AG04450 (cell line): ENCODE measurements at regions not wholly inside any gene's neighbourhood (a gene's known extent, or its start where the extent isn't known, plus 50 kb on each side); places are given as distances from the start of the nearest gene placed in this dataset.

Experiments
- CTCF ChIA-PET: fragments of 300-600, 350-600 bp; formaldehyde crosslinking; extraction: SDS; loops from one replicate; lab custom pipeline; 2022; ENCODE audit warnings: antibody characterized with exemption, inconsistent platforms; lab: Charles Lee
- POLR2A ChIA-PET: fragments of 350-600 bp; formaldehyde crosslinking; extraction: SDS; loops from one replicate; lab custom pipeline; 2021; ENCODE audit warnings: antibody characterized with exemption, inconsistent platforms; lab: Yijun Ruan, JAX
- DNase-seq: peaks from one replicate; pipeline ENCODE4 v3.0.0-alpha.2; 2011; ENCODE audit warnings: low read depth, low spot score
- H3K27ac ChIP-seq: one replicate; pipeline ENCODE4 v1.5.1; 2012; ENCODE audit warnings: low read depth, low read length, control low read depth
- H3K27me3 ChIP-seq: one replicate; pipeline ENCODE4 v1.6.0; 2012; ENCODE audit warnings: low read length; ENCODE audit not compliant: control insufficient read depth, insufficient read depth
- H3K4me3 ChIP-seq: 2 replicates; pipeline ENCODE4 v1.5.1; 2011; ENCODE audit warnings: mild to moderate bottlenecking, low read depth, low read length, control low read depth
- H3K9me3 ChIP-seq: 2 replicates; pipeline ENCODE4 v1.5.1; 2012; ENCODE audit warnings: low read length; ENCODE audit not compliant: control insufficient read depth, insufficient read depth
- TF ChIP-seq, protein P1 (sequence below): IDR thresholded peaks from 2 replicates; pipeline ENCODE4 v1.5.1; 2011; ENCODE audit warnings: low read depth, low read length, control low read depth, inconsistent platforms

GRCh38 chrX:82585868-82586267 is 922.2 kb upstream of the POU3F4 start:
- POLR2A ChIA-PET: no interaction called here
- no peak overlapping the region for H3K4me3 ChIP-seq
- TF ChIP-seq, protein P1, sequence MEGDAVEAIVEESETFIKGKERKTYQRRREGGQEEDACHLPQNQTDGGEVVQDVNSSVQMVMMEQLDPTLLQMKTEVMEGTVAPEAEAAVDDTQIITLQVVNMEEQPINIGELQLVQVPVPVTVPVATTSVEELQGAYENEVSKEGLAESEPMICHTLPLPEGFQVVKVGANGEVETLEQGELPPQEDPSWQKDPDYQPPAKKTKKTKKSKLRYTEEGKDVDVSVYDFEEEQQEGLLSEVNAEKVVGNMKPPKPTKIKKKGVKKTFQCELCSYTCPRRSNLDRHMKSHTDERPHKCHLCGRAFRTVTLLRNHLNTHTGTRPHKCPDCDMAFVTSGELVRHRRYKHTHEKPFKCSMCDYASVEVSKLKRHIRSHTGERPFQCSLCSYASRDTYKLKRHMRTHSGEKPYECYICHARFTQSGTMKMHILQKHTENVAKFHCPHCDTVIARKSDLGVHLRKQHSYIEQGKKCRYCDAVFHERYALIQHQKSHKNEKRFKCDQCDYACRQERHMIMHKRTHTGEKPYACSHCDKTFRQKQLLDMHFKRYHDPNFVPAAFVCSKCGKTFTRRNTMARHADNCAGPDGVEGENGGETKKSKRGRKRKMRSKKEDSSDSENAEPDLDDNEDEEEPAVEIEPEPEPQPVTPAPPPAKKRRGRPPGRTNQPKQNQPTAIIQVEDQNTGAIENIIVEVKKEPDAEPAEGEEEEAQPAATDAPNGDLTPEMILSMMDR: no peak
- DNase-seq: no peak
- no peak overlapping the region for H3K27ac ChIP-seq
- CTCF ChIA-PET: no interaction called here
- H3K9me3 ChIP-seq: no peaks in the 10 kb centered on the region
- H3K27me3 ChIP-seq: no peaks in the 10 kb centered on the region

- Histone ChIP-seq H3K4me3 (no peak overlapping the region), H3K27me3 (no peaks in the 10 kb centered on the region), H3K9me3 (no peaks in the 10 kb centered on the region), H3K27ac (no peak overlapping the region)
- POLR2A ChIA-PET: no interaction called here
- CTCF ChIA-PET: no interaction called here
- TF ChIP-seq, protein P1: no peak
- no peak for DNase-seq
These were observed 918.7 kb upstream of the POU3F4 start for GRCh38 chrX:82589410-82589809.

DNA sequence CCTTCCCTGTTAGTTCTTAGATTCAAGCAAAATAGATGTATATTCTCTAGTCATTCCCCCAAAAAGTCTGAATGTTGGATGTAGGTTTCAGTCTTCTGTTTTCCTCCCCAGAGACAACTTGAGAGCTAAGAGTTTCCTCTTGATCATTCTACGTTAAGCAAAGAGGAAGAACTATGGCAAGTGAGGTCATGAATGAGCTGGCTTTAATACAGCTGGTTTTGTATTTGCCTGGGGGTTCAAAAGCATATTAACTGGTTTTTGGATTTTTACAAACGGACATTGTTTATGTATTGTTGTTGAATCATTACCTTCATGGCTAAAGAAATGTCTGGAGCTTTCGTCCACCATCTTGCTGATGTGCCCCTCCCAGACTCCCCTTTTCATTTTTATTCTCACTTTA is 916.7 kb upstream of the POU3F4 start:
- no peak overlapping the region for H3K4me3 ChIP-seq
- H3K9me3 ChIP-seq: no peaks in the 10 kb centered on the region
- TF ChIP-seq, protein P1: no peak
- DNase-seq: no peak
- ChIA-PET POLR2A (no interaction called here), CTCF (no interaction called here)
- H3K27ac ChIP-seq: no peak overlapping the region
- H3K27me3 ChIP-seq: no peaks in the 10 kb centered on the region

GRCh38 chrX:82626978-82627377 is 881.1 kb upstream of the POU3F4 start:
- ChIA-PET CTCF (no interaction called here), POLR2A (no interaction called here)
- Histone ChIP-seq H3K9me3 (no peaks in the 10 kb centered on the region), H3K27ac (no peak overlapping the region), H3K27me3 (no peaks in the 10 kb centered on the region), H3K4me3 (no peak overlapping the region)
- TF ChIP-seq, protein P1: no peak
- DNase-seq: no peak

- Histone ChIP-seq H3K27ac (no peak overlapping the region), H3K27me3 (no peaks in the 10 kb centered on the region), H3K9me3 (no peaks in the 10 kb centered on the region), H3K4me3 (no peak overlapping the region)
- ChIA-PET CTCF (no interaction called here), POLR2A (no interaction called here)
- TF ChIP-seq, protein P1: no peak
- no peak for DNase-seq
These were observed 880.5 kb upstream of the POU3F4 start for GRCh38 chrX:82627568-82627967.
